Choroid plexus epithelial cell (primary cell): ENCODE measurements at regions not wholly inside any gene's neighbourhood (a gene's known extent, or its start where the extent isn't known, plus 50 kb on each side); places are given as distances from the start of the nearest gene placed in this dataset.
"Not testable (repeated sequence)": the region's sequence is repeated elsewhere in the genome, so short reads cannot be mapped to it uniquely, and the experiment has no call there.

Experiments
- DNase-seq: peaks from one replicate; pipeline ENCODE4 v3.0.0-alpha.2; 2010; ENCODE audit warnings: low read depth
- H3K4me3 ChIP-seq: 2 replicates; pipeline ENCODE4 v1.5.1; 2011; ENCODE audit warnings: low read depth, mild to moderate bottlenecking, control low read depth, low read length, moderate library complexity
- TF ChIP-seq, protein P1 (sequence below): conservative IDR thresholded peaks from 2 replicates; pipeline ENCODE4 v1.5.1; 2011; ENCODE audit warnings: low read depth, mild to moderate bottlenecking, control low read depth, inconsistent platforms, low read length, moderate library complexity

DNA sequence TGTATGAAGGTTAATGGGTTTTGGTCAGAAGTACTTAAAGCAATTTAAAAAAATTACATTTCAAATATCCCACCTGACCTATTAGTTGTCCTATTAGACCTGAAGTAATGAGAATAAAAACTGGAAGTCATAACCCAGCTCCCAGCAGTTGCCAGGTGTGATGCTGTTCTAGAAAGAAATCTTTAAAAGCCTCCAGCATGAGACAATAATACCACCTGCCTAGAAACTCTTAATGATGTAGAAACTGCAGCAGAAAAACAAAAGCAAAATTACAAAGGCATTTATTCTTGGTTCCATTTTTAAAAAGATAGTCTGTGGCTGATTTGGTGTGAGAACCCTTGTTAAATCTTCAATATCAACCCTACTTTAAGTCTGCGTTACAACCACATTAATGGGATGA lies 1137.7 kb upstream of the TENM3 start:
- TF ChIP-seq, protein P1, sequence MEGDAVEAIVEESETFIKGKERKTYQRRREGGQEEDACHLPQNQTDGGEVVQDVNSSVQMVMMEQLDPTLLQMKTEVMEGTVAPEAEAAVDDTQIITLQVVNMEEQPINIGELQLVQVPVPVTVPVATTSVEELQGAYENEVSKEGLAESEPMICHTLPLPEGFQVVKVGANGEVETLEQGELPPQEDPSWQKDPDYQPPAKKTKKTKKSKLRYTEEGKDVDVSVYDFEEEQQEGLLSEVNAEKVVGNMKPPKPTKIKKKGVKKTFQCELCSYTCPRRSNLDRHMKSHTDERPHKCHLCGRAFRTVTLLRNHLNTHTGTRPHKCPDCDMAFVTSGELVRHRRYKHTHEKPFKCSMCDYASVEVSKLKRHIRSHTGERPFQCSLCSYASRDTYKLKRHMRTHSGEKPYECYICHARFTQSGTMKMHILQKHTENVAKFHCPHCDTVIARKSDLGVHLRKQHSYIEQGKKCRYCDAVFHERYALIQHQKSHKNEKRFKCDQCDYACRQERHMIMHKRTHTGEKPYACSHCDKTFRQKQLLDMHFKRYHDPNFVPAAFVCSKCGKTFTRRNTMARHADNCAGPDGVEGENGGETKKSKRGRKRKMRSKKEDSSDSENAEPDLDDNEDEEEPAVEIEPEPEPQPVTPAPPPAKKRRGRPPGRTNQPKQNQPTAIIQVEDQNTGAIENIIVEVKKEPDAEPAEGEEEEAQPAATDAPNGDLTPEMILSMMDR: no peak
- DNase-seq: no peak
- no peak overlapping the region for H3K4me3 ChIP-seq

DNA sequence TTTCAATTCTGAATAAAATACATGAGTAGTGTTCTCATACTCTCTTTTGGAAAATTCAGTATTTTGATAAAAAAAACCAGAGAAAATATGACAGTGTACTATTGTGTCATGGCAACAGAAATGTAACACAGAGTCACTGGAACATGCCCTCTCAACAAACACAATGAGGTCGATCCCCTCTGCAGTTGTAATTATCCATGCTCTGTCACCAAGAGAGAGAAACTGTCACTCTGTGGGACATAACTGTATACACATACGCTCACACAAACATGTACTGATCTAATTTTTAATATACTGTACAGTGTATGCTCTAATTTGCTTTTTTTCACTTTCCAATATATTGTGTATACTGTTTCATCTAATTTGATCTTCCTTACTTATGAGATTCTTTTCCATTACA lies 1136.8 kb upstream of the TENM3 start:
- TF ChIP-seq, protein P1: no peak
- DNase-seq: no peak
- H3K4me3 ChIP-seq: no peak overlapping the region

DNA sequence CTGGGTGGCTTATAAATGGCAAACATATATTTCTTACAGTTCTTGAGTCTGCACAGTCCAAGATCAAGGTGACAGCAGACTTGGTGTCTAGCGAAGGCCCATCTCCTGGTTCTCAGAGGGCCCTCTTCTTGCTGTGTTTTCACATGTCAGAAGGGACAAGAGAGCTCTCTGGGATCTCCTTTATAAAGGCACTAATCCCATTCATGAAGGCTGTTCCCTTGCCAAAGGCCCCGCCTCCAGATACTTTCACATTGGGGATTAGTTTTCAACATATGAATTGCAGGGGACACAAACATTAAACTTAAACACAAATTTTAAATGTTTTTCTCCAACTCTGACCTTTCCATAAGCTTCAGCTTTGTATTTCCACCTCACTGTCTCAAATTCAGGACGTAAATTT lies 1135.0 kb upstream of the TENM3 start:
- no peak overlapping the region for H3K4me3 ChIP-seq
- TF ChIP-seq, protein P1: no peak
- DNase-seq: no peak

DNA sequence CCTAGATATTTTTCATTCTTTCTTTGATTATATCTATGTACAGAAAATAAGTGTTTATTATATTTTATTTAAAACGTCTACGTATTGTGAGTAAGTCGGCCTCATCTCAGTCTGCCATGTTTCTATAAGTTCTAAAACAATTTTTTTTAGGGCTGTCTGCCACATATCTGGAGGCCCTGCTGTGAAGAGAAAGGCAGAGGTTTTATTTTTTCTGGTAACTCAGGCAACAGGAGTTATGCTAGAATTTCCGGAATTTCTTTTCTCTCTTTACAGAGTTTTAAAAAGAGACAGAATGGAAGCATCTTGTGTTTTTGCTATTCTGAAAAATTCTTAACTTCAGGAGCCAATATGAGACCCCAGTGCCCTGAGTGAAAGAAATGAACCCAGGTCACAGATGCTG lies 1124.0 kb upstream of the TENM3 start:
- TF ChIP-seq, protein P1: no peak
- peak; percentile 20 for DNase-seq
- H3K4me3 ChIP-seq: no peak overlapping the region

DNA sequence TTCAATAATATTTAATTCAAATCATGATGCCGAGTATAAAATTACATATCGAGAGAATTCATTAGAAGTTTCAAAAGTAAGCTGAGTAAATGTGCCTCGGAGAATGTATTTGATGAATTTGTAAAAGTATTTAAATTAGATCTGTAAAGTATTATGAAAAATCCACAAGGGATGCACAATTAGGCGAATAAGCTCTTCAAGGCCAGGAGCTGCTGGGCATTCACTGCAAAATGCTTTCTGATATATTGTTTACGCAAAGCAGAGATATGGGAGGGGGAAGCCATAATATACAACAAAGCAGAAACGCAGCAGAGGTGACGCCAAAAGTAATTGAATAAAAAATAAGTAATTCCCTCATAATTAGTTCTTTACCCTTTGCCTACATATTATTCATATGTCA lies 1121.5 kb upstream of the TENM3 start:
- TF ChIP-seq, protein P1: no peak
- no peak overlapping the region for H3K4me3 ChIP-seq
- DNase-seq: no peak

DNA sequence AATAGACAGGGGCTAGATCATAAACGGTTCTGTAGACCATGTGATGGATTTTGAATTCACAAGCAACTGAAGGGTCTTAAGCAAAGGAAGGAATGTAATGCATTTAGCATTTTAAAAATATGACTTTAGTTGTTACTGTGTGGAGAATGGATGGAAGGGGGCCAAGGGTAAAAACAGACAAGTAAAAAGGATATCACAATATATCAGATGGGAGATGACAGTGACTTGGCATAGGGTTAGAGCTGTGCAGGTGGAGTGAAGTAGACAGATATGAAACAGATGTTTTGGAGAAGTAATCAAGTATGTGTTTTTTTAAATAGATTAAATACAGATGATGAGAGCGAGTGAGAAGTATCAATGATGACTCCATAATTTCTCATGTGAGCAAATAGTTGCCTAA lies 1116.0 kb upstream of the TENM3 start:
- TF ChIP-seq, protein P1: no peak
- DNase-seq: no peak
- H3K4me3 ChIP-seq: no peak overlapping the region

DNA sequence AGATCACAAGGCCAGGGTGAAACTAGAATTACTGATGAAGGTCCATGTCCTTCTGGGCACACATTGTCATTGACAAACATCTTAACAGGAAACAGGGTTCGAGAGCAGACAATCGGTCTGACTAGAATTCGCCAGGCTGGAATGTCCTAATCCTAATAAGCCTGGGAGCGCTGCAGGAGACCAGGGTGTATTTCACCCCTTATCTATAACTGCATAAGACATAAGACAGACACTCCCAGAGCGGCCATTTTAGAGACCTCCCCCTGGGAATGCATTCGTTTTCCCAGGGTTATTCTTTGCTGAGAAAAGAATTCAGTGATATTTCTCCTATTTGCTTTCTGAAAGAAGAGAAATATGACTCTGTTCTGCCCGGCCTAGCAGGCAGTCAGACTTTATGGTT lies 1112.9 kb upstream of the TENM3 start:
- not testable (repeated sequence) for H3K4me3 ChIP-seq, DNase-seq

DNA sequence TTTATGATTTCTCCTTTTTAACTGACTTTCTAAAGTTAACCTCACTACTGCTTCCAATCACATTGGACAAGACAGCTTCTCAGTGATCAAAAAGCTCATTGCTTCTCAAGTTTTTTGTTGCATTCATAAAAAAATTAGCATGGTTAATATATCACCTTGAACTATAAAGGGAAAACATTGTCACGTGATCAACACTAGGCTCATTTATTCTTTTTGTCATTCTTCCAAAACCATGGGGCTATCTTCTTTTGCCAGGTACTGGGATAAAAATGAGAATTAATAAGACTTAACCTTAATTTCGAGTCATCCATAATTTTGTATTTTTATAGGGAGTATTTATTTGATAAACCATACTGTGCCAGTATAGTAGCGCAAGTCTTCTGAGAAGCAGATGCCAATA lies 1105.9 kb upstream of the TENM3 start:
- no peak for DNase-seq
- H3K4me3 ChIP-seq: no peak overlapping the region
- TF ChIP-seq, protein P1: no peak
